ENCODE measurements at regions not wholly inside any gene's neighbourhood (a gene's known extent, or its start where the extent isn't known, plus 50 kb on each side); places are given as distances from the start of the nearest gene placed in this dataset.

- peak overlapping the region; percentile 67 for H3K27ac ChIP-seq
- TF ChIP-seq CTCF (conservative IDR thresholded peaks at IDR 0.05): no peak
Measured at GRCh38 chr13:110006304-110006703, 219.9 kb upstream of the IRS2 start.

- H3K27ac ChIP-seq: peak overlapping the region; percentile 67
- no peak for TF ChIP-seq CTCF (conservative IDR thresholded peaks at IDR 0.05)
Measured at GRCh38 chr13:110005563-110005962, 219.2 kb upstream of the IRS2 start.

- peak overlapping the region; percentile 67; the same call in 1 of the 2 replicates for H3K27ac ChIP-seq
- no peak for TF ChIP-seq CTCF (conservative IDR thresholded peaks at IDR 0.05)
Measured at GRCh38 chr13:110004814-110005213, 218.4 kb upstream of the IRS2 start.

GRCh38 chr13:110001670-110002275 is 215.4 kb upstream of the IRS2 start:
- TF ChIP-seq CTCF (conservative IDR thresholded peaks at IDR 0.05): no peak
- no peak overlapping the region for H3K27ac ChIP-seq

DNA sequence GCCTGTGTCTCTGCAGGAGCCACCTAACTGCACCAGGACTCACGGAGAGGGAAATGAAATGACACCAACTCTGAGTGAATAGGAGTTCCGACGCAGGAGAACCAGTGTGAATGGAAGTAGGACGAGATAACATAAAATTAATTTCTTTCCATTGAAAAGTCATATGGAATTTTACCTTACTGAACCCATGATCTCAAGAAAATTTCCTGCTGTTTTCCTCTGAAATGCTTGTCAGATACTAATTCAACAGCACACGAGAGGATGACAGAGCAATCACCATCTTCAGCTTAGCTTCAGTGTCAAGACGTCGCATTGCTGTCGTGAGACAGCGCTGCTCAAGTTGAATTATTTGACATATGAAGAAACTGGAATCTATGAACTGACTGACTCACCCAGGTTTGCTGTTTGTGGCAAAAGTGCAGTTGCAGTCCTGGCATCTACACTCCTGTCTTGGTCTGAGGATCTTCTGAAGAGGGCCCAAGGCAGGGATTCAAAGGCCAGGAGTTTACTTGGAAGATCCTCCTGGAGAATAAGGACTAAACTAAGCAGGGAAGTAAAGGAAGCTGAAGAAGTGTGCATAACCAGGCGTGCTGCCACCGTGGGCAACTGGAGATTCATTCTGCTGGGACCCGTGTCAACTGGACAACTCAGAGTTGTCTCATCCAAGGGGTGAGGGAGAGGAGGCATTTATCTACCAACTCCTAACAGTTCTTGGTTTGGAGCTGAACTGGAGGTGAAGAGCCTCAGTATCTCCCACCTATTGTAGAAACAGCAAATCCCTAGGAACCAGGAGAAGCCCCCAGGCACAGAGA is 214.4 kb upstream of the IRS2 start:
- no peak for TF ChIP-seq CTCF (conservative IDR thresholded peaks at IDR 0.05)
- H3K27ac ChIP-seq: peak overlapping the region; percentile 52; the same call in 1 of the 2 replicates

DNA sequence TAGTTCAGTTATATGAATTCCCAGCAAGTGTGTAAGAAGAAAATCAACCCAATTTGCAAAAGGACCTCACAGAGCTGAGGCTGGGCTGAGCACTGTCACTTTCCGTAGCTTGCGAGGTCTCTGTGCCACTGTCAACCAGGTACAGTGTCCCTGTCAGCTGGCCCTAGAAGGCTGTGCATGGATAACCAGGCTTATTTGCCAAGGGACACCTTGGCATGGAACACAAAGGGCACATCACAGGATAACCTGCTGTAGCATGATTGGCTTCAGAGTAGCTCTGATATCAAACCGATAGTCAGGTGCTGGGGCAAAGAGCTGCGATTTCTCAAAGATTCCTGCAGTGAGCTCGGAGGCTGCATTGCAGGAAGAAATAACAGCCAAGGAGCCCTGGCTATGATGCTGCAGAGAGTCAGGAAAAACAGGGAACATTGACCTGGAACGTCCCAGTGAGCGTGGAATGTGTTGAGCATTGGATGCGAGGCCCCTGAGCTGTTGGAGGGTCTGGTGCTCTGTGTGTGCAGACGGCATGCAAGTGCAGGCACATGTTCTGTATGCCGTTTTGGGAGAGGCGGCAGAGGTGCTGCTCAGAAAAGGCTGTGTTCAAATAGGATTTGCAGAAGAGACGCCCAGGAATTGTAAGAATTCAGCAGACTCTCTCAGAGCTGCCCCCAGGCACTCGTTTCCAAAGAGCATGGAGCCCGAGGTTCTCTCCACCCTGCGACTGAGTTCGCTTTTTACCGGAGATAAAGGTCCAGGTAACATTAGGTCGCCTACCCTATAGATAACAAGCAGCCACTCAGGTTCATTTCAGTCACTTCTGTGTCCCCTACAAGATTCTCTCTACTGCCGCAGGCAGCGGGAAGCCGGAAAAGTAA is 213.5 kb upstream of the IRS2 start:
- no peak for TF ChIP-seq CTCF (conservative IDR thresholded peaks at IDR 0.05)
- peak overlapping the region; percentile 52 for H3K27ac ChIP-seq

Data from VCaP (cell line).